ENCODE measurements at regions not wholly inside any gene's neighbourhood (a gene's known extent, or its start where the extent isn't known, plus 50 kb on each side); places are given as distances from the start of the nearest gene placed in this dataset.
"Not testable (repeated sequence)": the region's sequence is repeated elsewhere in the genome, so short reads cannot be mapped to it uniquely, and the experiment has no call there.

- H3K9me3 ChIP-seq; H3K4me3 ChIP-seq; intact Hi-C loops (cut with DNase I); H3K27ac ChIP-seq; H3K27me3 ChIP-seq; H3K4me1 ChIP-seq; DNase-seq; H3K36me3 ChIP-seq: not testable (repeated sequence)
- WGBS, 2 donors, result 72 to 80% methylated on average over 5 of the region's 6 CpGs
These were observed 188.7 kb downstream of the BCL2L11 start for GRCh38 chr2:111309231-111310075.

- H3K27me3 ChIP-seq; H3K4me3 ChIP-seq; intact Hi-C loops (cut with DNase I); H3K4me1 ChIP-seq; DNase-seq; H3K9me3 ChIP-seq; H3K27ac ChIP-seq; H3K36me3 ChIP-seq: not testable (repeated sequence)
- 40% methylated on average over 2 of the region's 8 CpGs; no CpG with 5 or more reads in 1 of the 2 donors for WGBS, 2 donors
These were observed 189.7 kb downstream of the BCL2L11 start for GRCh38 chr2:111310395-111310794.

DNA sequence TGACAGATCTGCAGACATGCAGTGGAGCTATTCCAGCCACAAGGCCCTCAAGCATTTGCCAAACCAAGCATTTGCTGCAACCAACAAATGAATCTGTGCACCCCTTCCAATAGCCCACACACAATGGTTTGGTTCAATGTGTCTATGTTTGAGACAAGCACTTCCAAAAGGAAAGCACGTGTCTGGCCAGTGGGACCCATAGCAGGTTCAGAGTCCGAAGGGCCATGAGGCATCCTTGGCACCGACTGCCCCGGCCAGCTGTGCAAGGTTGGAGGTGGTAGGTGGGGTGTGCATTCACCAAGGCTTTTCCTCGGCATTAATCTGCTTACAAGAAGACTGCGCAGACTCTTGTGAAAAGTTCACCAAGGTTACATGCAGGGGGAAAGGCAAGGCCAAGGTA lies 190.9 kb downstream of the BCL2L11 start:
- H3K4me3 ChIP-seq; H3K4me1 ChIP-seq; H3K27ac ChIP-seq; H3K27me3 ChIP-seq; DNase-seq; H3K36me3 ChIP-seq; intact Hi-C loops (cut with DNase I); H3K9me3 ChIP-seq: not testable (repeated sequence)
- WGBS, 2 donors, result no CpG with 5 or more reads among the region's 6 CpGs

DNA sequence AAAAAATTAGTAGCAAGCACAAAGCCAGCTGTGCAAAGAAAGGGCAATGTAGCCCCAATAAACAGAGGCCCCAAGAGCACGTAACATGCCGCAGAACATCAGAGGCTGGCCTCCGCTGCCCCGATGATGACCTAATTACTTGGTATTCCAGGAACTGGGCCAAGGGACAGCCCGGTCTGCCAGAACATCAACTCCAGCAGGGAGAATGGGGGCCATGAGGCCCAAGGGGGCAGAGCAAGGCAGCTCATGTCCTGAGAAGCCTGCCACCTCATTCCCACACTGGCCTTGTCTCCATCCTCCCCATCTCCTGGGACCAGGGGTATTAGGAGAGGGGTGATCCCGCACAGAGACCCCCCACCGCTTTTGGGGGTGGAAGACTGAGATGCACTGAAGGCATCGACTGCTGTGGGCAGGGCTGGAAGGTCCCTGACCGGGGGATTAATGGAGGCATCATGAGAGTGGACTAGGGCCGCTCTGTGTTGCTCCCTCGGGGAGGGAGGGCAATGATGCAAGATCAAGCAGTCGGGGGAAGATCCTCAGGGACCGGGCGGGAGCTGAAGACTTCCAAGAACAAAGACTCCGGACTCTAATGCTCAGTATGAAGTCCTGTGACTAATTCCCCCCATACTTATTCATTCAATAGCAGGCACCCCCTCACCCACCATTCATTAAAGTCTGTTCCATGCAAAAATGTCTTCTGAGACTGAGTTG lies 192.3 kb downstream of the BCL2L11 start:
- H3K27me3 ChIP-seq; H3K9me3 ChIP-seq; H3K4me3 ChIP-seq; H3K4me1 ChIP-seq; intact Hi-C loops (cut with DNase I); H3K36me3 ChIP-seq; DNase-seq; H3K27ac ChIP-seq: not testable (repeated sequence)
- 80% methylated on average over 1 of the region's 15 CpGs; no CpG with 5 or more reads in 1 of the 2 donors for WGBS, 2 donors

DNA sequence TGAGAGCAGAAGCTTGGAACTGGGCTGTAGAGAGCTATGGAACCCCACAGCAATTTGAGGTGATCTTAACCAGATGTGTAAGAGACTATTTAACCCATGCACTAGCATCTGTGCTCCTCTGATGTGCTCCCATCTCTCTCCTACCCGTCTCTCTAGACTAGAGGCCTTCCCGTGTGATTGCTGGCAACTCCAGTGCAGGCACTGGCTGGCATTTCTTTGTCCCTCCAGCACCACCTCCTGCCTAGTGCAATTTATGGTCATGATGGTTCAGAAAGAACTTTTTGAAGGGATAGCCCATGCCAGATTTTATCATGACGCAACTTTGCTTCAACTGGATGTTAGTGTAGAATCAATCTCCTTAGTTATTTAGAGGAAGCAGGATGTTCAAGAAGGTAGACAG lies 193.0 kb downstream of the BCL2L11 start:
- intact Hi-C loops (cut with DNase I); H3K27me3 ChIP-seq; H3K36me3 ChIP-seq; H3K4me3 ChIP-seq; H3K4me1 ChIP-seq; DNase-seq; H3K27ac ChIP-seq; H3K9me3 ChIP-seq: not testable (repeated sequence)
- 85 to 100% methylated on average over 2 of the region's 3 CpGs for WGBS, 2 donors

- H3K4me3 ChIP-seq; H3K27me3 ChIP-seq; DNase-seq; H3K9me3 ChIP-seq; H3K27ac ChIP-seq; intact Hi-C loops (cut with DNase I); H3K36me3 ChIP-seq; H3K4me1 ChIP-seq: not testable (repeated sequence)
- WGBS, 2 donors, result 60 to 79% methylated on average over 1 to 5 of the region's 13 CpGs
These were observed 194.6 kb downstream of the BCL2L11 start for GRCh38 chr2:111315188-111315917.

DNA sequence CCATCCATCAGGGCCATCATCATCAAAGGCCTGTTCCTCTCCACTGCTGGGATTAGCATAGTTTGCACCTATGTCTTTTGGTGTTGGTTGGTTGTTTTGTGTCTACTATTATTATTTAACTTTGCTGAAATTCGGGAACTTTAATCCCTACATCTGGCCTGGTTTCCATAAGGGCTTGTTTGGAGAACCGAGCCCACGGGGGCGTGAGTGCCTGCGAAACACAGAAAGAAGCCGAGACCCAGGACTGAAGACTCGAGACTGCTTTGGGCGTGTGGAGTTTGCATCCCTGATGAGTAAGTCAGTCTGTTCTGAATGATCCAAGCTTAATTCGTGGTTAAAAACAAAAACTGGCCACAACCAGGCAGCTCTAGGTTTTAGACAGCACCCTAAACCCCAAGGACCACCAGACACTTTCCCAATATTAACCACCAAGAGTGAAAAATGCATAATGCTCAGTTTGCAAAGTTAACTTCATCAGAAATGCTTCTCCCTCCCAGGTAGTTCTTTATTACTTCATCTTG lies 195.6 kb downstream of the BCL2L11 start:
- WGBS, 2 donors, result 80 to 96% methylated on average over 1 to 5 of the region's 9 CpGs
- H3K27me3 ChIP-seq; H3K27ac ChIP-seq; H3K9me3 ChIP-seq; H3K36me3 ChIP-seq; H3K4me3 ChIP-seq; H3K4me1 ChIP-seq; DNase-seq; intact Hi-C loops (cut with DNase I): not testable (repeated sequence)

DNA sequence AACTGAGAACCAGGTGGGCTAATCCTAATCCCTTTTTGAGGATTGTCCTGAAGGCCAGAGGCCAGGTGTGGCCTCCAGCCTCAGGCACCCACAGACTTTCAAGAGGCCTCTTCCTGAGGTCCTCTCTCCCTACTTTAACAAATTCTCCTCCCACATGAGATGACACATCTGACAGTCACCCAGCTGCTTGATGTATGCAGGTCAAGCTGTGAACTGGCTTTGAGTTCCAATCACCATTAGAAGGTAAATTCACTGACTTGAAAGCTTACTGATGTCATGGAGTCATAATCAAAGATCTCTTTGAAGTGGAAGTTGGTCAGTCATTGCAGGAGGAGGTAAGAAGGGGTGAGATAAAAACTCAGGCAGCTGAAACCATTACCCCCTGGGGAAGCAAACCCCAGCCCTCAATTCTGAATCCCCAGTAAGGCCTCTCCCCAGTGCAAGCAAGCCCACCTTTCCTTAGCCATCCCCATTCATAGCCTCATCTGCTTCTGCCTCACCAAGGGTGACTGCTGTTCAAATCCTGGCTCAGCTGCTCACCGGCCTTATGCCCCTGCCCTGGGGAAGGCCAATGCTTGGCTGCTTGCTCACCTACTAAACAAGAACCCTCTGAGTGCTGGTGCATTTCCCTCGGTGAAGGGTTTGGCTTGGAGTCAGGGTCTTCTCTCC lies 196.3 kb downstream of the BCL2L11 start:
- H3K27me3 ChIP-seq; H3K9me3 ChIP-seq; DNase-seq; intact Hi-C loops (cut with DNase I); H3K36me3 ChIP-seq; H3K27ac ChIP-seq; H3K4me1 ChIP-seq; H3K4me3 ChIP-seq: not testable (repeated sequence)
- WGBS, 2 donors, result 93 to 100% methylated on average over 2 of the region's 2 CpGs

GRCh38 chr2:111319552-111319951 lies 198.8 kb downstream of the BCL2L11 start:
- H3K27ac ChIP-seq; DNase-seq; H3K9me3 ChIP-seq; H3K36me3 ChIP-seq; H3K4me1 ChIP-seq; H3K4me3 ChIP-seq; H3K27me3 ChIP-seq; intact Hi-C loops (cut with DNase I): not testable (repeated sequence)
- no CpG with 5 or more reads among the region's 6 CpGs for WGBS, 2 donors

GRCh38 chr2:111320264-111320663 lies 199.6 kb downstream of the BCL2L11 start:
- H3K36me3 ChIP-seq; intact Hi-C loops (cut with DNase I): not testable (repeated sequence)
- WGBS, 2 donors, result 67% methylated on average over 1 of the region's 3 CpGs; no CpG with 5 or more reads in 1 of the 2 donors

DNA sequence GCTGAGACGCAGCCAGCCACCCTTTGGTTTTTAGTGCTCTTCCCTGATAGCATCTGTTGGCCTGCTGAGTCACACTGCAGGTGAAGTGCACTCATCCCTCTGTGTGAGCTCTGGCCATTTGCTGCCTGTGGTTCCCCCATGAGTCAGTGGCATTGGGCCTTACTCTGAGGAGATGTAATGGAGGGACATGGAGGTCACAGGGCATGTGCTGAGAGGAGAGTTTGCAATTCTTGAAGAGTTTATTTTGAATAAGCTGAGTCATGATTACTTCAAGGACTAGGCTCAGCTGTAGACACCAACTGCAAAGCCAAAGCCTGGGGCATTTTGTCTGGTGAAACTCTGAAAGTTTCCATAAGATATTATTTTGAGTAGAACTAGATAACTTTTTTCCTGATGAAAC lies 200.3 kb downstream of the BCL2L11 start:
- H3K4me3 ChIP-seq; H3K27ac ChIP-seq; H3K36me3 ChIP-seq; H3K4me1 ChIP-seq; H3K9me3 ChIP-seq; intact Hi-C loops (cut with DNase I); H3K27me3 ChIP-seq; DNase-seq: not testable (repeated sequence)
- WGBS, 2 donors, result no CpG with 5 or more reads among the region's 1 CpG

More at GRCh38 chr2:111320264-111320663, 199.6 kb downstream of the BCL2L11 start:
- H3K4me1 ChIP-seq, H3K27me3 ChIP-seq, H3K27ac ChIP-seq, H3K4me3 ChIP-seq, H3K9me3 ChIP-seq, DNase-seq: not testable (repeated sequence)

- WGBS, 2 donors, result 100% methylated on average over 3 of the region's 5 CpGs; no CpG with 5 or more reads in 1 of the 2 donors
- DNase-seq, result not testable (repeated sequence)
These were observed 202.7 kb downstream of the BCL2L11 start for GRCh38 chr2:111323384-111323783.

More at GRCh38 chr2:111323384-111323783, 202.7 kb downstream of the BCL2L11 start:
- H3K27me3 ChIP-seq; H3K27ac ChIP-seq; H3K4me3 ChIP-seq; H3K4me1 ChIP-seq; H3K36me3 ChIP-seq; intact Hi-C loops (cut with DNase I); H3K9me3 ChIP-seq: not testable (repeated sequence)

All from esophagus squamous epithelium (tissue), 5 donors.